Esophagus (tissue), 2 donors: ENCODE measurements at regions not wholly inside any gene's neighbourhood (a gene's known extent, or its start where the extent isn't known, plus 50 kb on each side); places are given as distances from the start of the nearest gene placed in this dataset.

Source experiments
- H3K27ac ChIP-seq, 2 donors: one replicate each; pipeline ENCODE4 v1.5.1; 2013; ENCODE audit warnings: low read depth in 2 of 2, mild to moderate bottlenecking in 2 of 2, inconsistent platforms in 1 of 2, low read length in 1 of 2, moderate library complexity in 1 of 2
- H3K27me3 ChIP-seq, 2 donors: one replicate each; pipeline ENCODE4 v1.6.1; 2013; ENCODE audit warnings: low read length in 2 of 2, control low read depth in 1 of 2, mild to moderate bottlenecking in 1 of 2; ENCODE audit not compliant: insufficient read depth in 2 of 2, control insufficient read depth in 1 of 2
- H3K36me3 ChIP-seq, 2 donors: one replicate each; pipeline ENCODE4 v1.6.1; 2013; ENCODE audit warnings: low read length in 1 of 2; ENCODE audit not compliant: control insufficient read depth in 2 of 2, insufficient read depth in 2 of 2
- H3K4me1 ChIP-seq, 2 donors: one replicate each; pipeline ENCODE4 v1.6.1; 2013; ENCODE audit warnings: low read length in 1 of 2; ENCODE audit not compliant: control insufficient read depth in 2 of 2, insufficient read depth in 2 of 2
- H3K4me3 ChIP-seq, 2 donors: one replicate each; pipeline ENCODE4 v1.5.1; 2013; ENCODE audit warnings: low read length in 2 of 2, mild to moderate bottlenecking in 2 of 2, low read depth in 1 of 2, moderate library complexity in 1 of 2
- H3K9me3 ChIP-seq, 2 donors: one replicate each; pipeline ENCODE4 v1.6.1; 2013; ENCODE audit warnings: mild to moderate bottlenecking in 2 of 2, low read depth in 1 of 2, low read length in 1 of 2, moderate library complexity in 1 of 2; ENCODE audit not compliant: control insufficient read depth in 2 of 2, insufficient read depth in 1 of 2
- WGBS, 2 donors: extraction: QIAGEN DNeasy Blood & Tissue Kit; methylation state at CpG; one replicate each; pipeline ENCODE4 v1.1.7; 2013; 5-methylcytosine and 5-hydroxymethylcytosine counted together
- donor health status: healthy with polysubstance abuse.
- donor health status: Bipolar disorder and iron deficiency.

DNA sequence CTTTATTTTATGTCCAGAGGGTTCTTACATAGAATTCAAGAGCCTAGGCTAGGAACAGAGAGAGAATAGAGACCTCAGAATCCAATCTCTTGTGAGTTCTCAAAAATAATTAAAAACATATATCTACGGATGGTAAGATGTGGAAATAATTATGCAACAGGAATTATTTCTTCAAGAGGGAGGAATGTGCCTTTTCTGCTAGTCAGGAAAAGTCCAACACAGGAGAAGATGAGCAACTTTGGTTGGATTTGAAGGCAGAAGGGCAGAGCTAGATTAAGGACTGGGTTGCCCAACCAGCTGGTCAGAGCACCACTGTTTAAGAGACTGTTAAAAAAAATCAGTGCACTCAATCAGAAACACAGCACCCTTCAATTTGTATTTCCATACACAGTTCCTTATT is 365.5 kb downstream of the ETNK1 start:
- Histone ChIP-seq H3K4me3 (no peak overlapping the region), H3K27ac (no peak overlapping the region), H3K9me3 (no peaks in the 10 kb centered on the region), H3K27me3 (no peaks in the 10 kb centered on the region), H3K36me3 (no peaks in the 10 kb centered on the region), H3K4me1 (no peaks in the 10 kb centered on the region)
- WGBS, 2 donors: 87 to 89% methylated on average over 1 of the region's 1 CpG

DNA sequence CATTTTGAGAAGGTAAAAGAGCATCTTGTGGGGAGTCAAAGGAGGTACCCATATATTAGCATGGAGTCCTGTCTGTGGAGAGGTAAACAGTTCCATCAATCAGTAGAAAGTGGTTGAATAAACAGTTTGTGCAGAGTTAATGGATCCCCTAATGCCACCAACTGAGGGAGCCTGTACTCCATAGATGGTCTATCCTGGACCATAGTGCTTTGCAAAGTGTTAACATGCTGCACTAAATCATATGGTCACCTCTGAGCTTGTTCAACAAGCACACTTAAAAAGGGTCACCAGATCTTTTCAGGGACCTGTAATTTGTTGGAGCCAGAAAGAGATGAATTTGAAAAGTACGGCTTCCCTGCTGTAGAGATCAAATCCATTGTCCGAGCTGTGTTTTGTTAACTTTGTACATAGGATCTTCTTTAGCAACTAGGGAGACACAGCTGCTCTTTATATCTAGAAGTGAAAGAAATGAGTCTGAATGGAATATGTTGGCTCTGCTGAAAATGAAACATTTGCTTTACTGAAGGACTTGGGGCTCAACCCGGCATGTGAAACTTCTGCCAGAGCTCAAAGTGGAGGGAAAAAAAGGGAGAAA is 366.4 kb downstream of the ETNK1 start:
- 64 to 72% methylated on average over 3 of the region's 3 CpGs for WGBS, 2 donors
- H3K4me3 ChIP-seq: no peak overlapping the region
- no peaks in the 10 kb centered on the region for H3K36me3 ChIP-seq
- no peaks in the 10 kb centered on the region for H3K4me1 ChIP-seq
- H3K27ac ChIP-seq: no peak overlapping the region
- no peaks in the 10 kb centered on the region for H3K27me3 ChIP-seq
- H3K9me3 ChIP-seq: no peaks in the 10 kb centered on the region

DNA sequence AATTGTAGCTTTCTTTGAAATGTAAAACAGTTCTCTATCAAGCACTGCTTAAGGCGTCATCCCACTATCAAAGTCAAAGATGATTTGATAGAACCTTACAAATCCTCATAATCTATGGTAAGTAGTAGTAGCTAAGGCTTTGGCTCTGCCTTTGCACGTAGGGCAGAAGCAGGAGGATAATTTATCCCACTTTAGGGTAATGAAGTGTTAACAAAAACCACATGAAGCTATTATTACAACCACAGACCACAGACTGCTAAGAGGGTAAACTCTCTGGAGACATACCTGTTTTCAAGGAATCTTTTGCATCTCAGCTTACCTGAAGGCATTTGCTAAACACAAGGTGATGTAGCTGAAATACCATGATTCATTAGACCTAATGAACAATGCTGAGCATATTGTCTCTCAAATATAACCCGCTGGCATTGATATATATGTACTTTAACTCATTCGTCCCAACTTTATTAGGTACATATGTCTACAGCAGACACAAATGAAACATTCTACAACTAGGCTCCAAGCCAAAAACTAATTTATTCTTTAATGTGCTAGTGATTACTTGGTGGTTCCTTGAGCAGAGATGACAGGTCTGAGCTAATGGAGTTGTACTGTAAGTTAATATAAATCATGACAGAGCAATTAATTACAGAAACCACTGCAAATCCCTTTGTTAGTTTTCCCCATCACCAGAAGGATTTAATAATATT is 368.8 kb downstream of the ETNK1 start:
- Histone ChIP-seq H3K4me3 (no peak overlapping the region), H3K4me1 (no peaks in the 10 kb centered on the region), H3K27me3 (no peaks in the 10 kb centered on the region), H3K9me3 (peaks cover 0 to 3% of the 10 kb centered on the region in 2 donors), H3K36me3 (no peaks in the 10 kb centered on the region), H3K27ac (no peak overlapping the region)
- WGBS, 2 donors: 37 to 45% methylated on average over 4 of the region's 4 CpGs

DNA sequence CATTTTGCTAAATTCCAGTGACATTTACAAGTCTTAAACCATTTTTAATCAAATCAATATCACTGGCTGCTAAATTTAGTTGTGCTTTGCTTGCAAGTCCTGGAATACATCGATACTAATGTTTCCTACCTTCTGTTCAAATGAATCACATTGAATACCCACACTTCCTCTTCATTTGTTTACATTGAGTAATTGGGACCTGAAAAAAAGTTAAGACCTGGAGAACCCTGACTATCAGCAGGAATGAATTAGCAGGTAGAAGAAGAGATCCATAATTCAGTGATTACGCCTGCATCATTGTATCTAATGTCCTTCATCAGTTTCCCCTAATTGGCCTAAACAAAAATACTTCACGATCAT is 369.3 kb downstream of the ETNK1 start:
- Histone ChIP-seq H3K4me3 (no peak overlapping the region), H3K9me3 (peaks cover 3 to 8% of the 10 kb centered on the region in 2 donors), H3K27ac (no peak overlapping the region), H3K4me1 (no peaks in the 10 kb centered on the region), H3K36me3 (no peaks in the 10 kb centered on the region), H3K27me3 (no peaks in the 10 kb centered on the region)
- WGBS, 2 donors: 66 to 69% methylated on average over 3 of the region's 3 CpGs

DNA sequence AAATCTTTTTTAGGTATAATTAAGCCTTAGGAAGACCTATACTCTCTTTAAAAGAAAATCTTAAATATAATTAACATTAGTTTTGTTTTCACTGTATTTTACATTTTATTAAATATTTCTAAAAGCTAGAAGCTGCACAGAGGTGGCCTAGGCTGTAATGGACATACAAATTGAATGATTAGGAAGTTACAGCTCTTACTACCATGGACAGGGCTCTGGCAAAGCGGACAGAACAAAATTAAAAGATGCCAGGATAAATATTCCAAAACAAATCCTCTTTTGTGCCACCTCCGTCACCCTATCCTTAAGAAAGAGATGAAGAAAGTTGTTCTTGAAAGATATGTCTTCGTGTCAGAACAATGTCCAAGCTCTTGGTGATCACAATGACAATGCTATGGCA is 376.5 kb downstream of the ETNK1 start:
- H3K4me1 ChIP-seq: no peaks in the 10 kb centered on the region
- no peaks in the 10 kb centered on the region for H3K36me3 ChIP-seq
- 60 to 68% methylated on average over 3 of the region's 3 CpGs for WGBS, 2 donors
- no peaks in the 10 kb centered on the region for H3K27me3 ChIP-seq
- no peak overlapping the region for H3K27ac ChIP-seq
- peaks cover 3 to 8% of the 10 kb centered on the region in 2 donors for H3K9me3 ChIP-seq
- no peak overlapping the region for H3K4me3 ChIP-seq

DNA sequence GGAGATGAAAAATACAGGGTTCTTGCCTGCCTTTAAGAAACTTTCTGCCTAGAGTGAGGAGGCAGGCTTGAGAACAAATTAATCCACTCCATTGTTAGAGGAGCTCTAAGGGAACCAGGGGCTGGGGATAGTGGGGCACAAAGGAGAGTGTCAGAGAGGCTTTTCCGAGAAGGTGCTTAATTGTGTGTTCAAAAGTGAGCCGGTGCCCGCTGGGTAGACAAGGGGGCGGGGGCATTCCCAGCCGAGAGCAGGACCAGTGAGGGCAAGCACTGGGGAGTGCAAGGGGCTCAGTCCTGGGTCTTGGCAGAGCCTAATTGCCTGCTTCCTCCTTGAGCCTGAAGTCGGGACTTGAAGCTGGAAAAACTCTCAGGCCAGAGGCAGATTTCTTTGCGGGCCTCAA is 377.4 kb downstream of the ETNK1 start:
- Histone ChIP-seq H3K36me3 (no peaks in the 10 kb centered on the region), H3K9me3 (peaks cover 3 to 8% of the 10 kb centered on the region in 2 donors), H3K27me3 (no peaks in the 10 kb centered on the region), H3K27ac (no peak overlapping the region), H3K4me1 (no peaks in the 10 kb centered on the region), H3K4me3 (no peak overlapping the region)
- 64% methylated on average over 7 of the region's 7 CpGs for whole genome bisulfite sequencing, 2 donors

DNA sequence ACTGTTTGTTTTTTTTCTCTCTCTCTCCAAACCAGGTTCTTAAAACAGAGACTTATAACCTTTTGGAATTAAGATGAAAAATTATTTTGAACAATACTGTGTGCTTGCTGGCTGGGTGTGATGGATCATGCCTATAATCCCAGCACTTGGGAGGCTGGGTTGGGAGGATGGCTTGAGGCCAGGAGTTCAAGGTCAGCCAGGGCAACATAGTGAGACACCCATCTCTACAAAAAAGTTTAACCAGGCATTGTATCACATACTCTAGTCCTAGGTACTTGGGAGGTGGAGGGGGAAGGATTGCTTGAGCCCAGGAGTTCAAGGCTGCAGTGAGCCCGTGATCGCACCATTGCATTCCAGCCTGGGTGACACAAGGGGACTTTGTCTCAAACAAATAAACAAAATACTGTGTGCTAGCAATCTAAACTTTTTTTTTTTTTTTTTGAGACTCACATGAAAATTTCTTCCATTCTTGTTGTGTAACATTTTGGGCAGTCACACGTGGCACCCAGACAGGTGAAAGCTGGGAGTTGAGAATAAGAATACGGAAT is 379.6 kb downstream of the ETNK1 start:
- H3K4me3 ChIP-seq: no peak overlapping the region
- WGBS, 2 donors: 81 to 85% methylated on average over 4 of the region's 4 CpGs
- no peaks in the 10 kb centered on the region for H3K27me3 ChIP-seq
- H3K9me3 ChIP-seq: no peaks in the 10 kb centered on the region
- H3K36me3 ChIP-seq: no peaks in the 10 kb centered on the region
- no peaks in the 10 kb centered on the region for H3K4me1 ChIP-seq
- no peak overlapping the region for H3K27ac ChIP-seq

DNA sequence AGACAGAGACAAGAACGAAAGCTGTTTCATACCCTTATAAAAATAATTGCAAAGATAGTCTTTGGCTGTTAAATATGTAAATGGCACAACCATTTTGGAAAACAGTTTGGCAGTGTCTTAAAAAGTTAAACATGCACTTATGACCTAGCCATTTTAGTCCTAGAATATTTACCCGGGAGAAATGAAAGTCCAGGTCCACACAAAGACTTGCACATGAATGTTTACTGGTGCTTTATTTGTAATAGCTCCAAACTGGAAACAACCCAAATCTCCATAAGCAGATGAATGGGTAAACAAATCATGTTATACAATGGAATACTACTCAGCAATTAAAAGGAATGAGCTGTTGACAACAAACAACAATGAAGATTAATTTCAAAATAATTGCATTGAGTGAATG is 380.4 kb downstream of the ETNK1 start:
- no peaks in the 10 kb centered on the region for H3K4me1 ChIP-seq
- no peaks in the 10 kb centered on the region for H3K9me3 ChIP-seq
- no peak overlapping the region for H3K27ac ChIP-seq
- 54 to 63% methylated on average over 2 of the region's 2 CpGs for WGBS, 2 donors
- no peaks in the 10 kb centered on the region for H3K36me3 ChIP-seq
- H3K27me3 ChIP-seq: no peaks in the 10 kb centered on the region
- no peak overlapping the region for H3K4me3 ChIP-seq

DNA sequence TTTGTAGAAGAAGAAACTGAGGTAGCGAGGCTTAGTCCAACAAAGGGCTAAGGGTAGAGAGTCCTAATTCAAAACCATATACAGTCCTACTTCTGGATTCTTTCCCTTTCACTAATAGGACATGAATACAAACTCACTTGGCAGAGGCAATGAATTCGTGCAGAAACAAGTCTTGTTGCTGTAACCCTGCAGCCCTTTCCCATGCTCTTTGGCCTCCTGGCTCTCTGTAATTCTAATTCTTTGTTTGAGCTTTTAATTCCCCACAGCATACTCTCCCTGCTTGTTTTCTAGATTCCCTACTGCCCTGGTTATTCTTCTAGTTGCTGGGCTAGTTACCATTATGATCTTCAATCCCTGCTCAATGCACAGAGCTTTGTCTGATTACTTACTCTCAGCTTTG is 381.4 kb downstream of the ETNK1 start:
- WGBS, 2 donors: 35 to 47% methylated on average over 2 of the region's 2 CpGs

DNA sequence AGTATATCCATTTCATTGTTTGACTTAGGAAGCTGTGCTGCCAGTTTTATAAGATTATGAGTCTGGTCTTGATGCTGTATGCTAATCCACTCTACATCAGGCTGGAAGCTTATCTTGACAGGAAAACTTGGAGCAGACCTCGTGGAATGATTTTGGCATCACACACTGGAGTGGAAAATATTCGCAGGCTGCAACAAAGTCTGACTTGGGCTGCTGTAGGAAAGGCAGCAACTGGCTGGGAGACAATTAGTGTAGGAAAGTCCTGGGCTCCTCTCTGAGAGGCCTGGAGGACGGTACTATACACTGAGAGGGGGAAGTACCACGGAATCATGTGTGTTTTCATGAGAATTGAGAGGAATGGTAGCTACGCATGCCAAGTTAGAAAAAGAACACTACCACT is 383.7 kb downstream of the ETNK1 start:
- Histone ChIP-seq H3K27ac (no peak overlapping the region), H3K27me3 (no peaks in the 10 kb centered on the region), H3K4me1 (no peaks in the 10 kb centered on the region), H3K9me3 (no peaks in the 10 kb centered on the region), H3K4me3 (no peak overlapping the region), H3K36me3 (no peaks in the 10 kb centered on the region)
- WGBS, 2 donors: 35 to 41% methylated on average over 5 of the region's 5 CpGs

More for the DNA sequence above, 381.4 kb downstream of the ETNK1 start:
- no peaks in the 10 kb centered on the region for H3K36me3 ChIP-seq
- H3K4me3 ChIP-seq: no peak overlapping the region
- H3K27ac ChIP-seq: no peak overlapping the region
- H3K27me3 ChIP-seq: no peaks in the 10 kb centered on the region
- H3K4me1 ChIP-seq: no peaks in the 10 kb centered on the region
- no peaks in the 10 kb centered on the region for H3K9me3 ChIP-seq
